Caco-2 (cell line): ENCODE measurements at regions not wholly inside any gene's neighbourhood (a gene's known extent, or its start where the extent isn't known, plus 50 kb on each side); places are given as distances from the start of the nearest gene placed in this dataset.

Experiments used
- BruUV-seq: library from RNA; stranded (reverse); fragments of 400-500 nt; replicated peaks from 2 replicates; lab custom pipeline; 2021; lab: Mats Ljungman, UMichigan
- CTCF ChIA-PET: fragments of 300-600 bp; sonication (Branson Sonifier 250); formaldehyde crosslinking; loops from one replicate; lab custom pipeline; 2022; ENCODE audit warnings: antibody characterized with exemption; lab: Charles Lee
- POLR2A ChIA-PET: fragments of 300-600 bp; sonication (Branson Sonifier 250); formaldehyde crosslinking; loops from one replicate; lab custom pipeline; 2022; ENCODE audit warnings: antibody characterized with exemption; lab: Charles Lee
- DNase-seq, 2 experiments: peaks; one replicate each; pipeline versions ENCODE4 v3.0.0 to v3.0.0-alpha.2; 2020 to 2022
- H3K27me3 ChIP-seq: replicated peaks from 2 replicates; pipeline ENCODE4 v1.6.0; 2011; ENCODE audit warnings: low read length; ENCODE audit not compliant: control insufficient read depth, insufficient read depth
- H3K36me3 ChIP-seq: 2 replicates; pipeline ENCODE4 v1.5.1; 2011; ENCODE audit warnings: low read length; ENCODE audit not compliant: control insufficient read depth, insufficient read depth
- H3K4me1 ChIP-seq: fragments of 250-450 bp; sonication (Bioruptor Pico); 2 replicates; pipeline ENCODE4 v1.5.1; 2020; ENCODE audit warnings: mild to moderate bottlenecking
- H3K4me3 ChIP-seq: 2 replicates; pipeline ENCODE4 v1.5.1; 2011; ENCODE audit warnings: low read depth, mild to moderate bottlenecking, control low read depth, low read length
- H3K9me3 ChIP-seq: fragments of 250-450 bp; sonication (Bioruptor Pico); 2 replicates; pipeline ENCODE4 v1.5.1; 2020; ENCODE audit warnings: mild to moderate bottlenecking, moderate library complexity
- H3K27ac Mint-ChIP-seq: one replicate; pipeline ENCODE4 v1.8.0; 2022; ENCODE audit warnings: mixed read lengths; ENCODE audit not compliant: unreplicated experiment
- H3K27me3 Mint-ChIP-seq: one replicate; pipeline ENCODE4 v1.8.0; 2022; ENCODE audit warnings: mixed read lengths; ENCODE audit not compliant: insufficient read depth, unreplicated experiment
- H3K36me3 Mint-ChIP-seq: one replicate; pipeline ENCODE4 v1.8.0; 2022; ENCODE audit warnings: mild to moderate bottlenecking, mixed read lengths; ENCODE audit not compliant: insufficient read depth, unreplicated experiment
- H3K4me1 Mint-ChIP-seq: one replicate; pipeline ENCODE4 v1.8.0; 2022; ENCODE audit warnings: low read depth, mixed read lengths; ENCODE audit not compliant: unreplicated experiment
- H3K4me3 Mint-ChIP-seq: one replicate; pipeline ENCODE4 v1.8.0; 2022; ENCODE audit warnings: mild to moderate bottlenecking, moderate library complexity, mixed read lengths; ENCODE audit not compliant: unreplicated experiment
- H3K9me3 Mint-ChIP-seq: one replicate; pipeline ENCODE4 v1.8.0; 2022; ENCODE audit warnings: mixed read lengths; ENCODE audit not compliant: unreplicated experiment
- CTCF ChIP-seq, 2 experiments: fragments of 200-600 bp in 1 of 2; IDR thresholded peaks; 1 replicate in 1 of 2; 2 replicates in 1 of 2; pipeline versions ENCODE4 v1.5.1 to v1.8.0; 2011 to 2022; ENCODE audit warnings: antibody characterized with exemption in 1 of 2, control low read depth in 1 of 2, inconsistent platforms in 1 of 2, low read depth in 1 of 2, low read length in 1 of 2, mild to moderate bottlenecking in 1 of 2, moderate library complexity in 1 of 2; ENCODE audit not compliant: insufficient read depth in 1 of 2, severe bottlenecking in 1 of 2, unreplicated experiment in 1 of 2
- intact Hi-C: fragments of 100-400 bp; cut with micrococcal nuclease; formaldehyde crosslinking; loops from one replicate; pipeline ENCODE4 v1.10.0; 2022; ENCODE audit not compliant: unreplicated experiment

DNA sequence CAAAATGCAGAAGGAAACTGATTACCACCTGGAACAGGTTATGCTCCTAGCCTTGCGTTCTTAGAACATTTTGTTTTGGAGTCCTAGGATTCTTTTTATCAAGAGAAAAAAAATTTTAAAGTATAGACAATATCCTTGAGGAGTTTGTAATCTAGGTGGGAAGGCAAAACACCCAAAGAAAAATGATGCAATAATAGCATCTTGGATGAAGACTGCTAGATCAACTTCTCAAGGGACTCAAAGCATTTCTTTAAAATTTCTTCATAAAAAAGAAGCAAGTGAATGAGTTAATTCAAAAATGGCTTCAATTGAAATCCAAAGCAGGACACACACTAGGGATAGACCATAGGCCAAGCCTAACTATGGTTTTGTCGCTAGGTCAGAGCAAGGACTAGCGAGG lies 515.8 kb upstream of the ZFHX3 start:
- Mint-ChIP-seq H3K36me3 (no peaks in the 10 kb centered on the region), H3K4me3 (no peak overlapping the region), H3K27me3 (peaks cover 7% of the 10 kb centered on the region), H3K9me3 (no peaks in the 10 kb centered on the region), H3K4me1 (peaks cover 6% of the 10 kb centered on the region), H3K27ac (no peak overlapping the region)
- CTCF ChIA-PET, result no interaction called here
- intact Hi-C loops, result no loop called here
- H3K36me3 ChIP-seq, result no peaks in the 10 kb centered on the region
- no TSS peak for BruUV-seq
- DNase-seq, result no peak
- no peaks in the 10 kb centered on the region for H3K4me1 ChIP-seq
- no peaks in the 10 kb centered on the region for H3K27me3 ChIP-seq
- POLR2A ChIA-PET, result no interaction called here
- no peaks in the 10 kb centered on the region for H3K9me3 ChIP-seq
- no peak for TF ChIP-seq CTCF (IDR thresholded peaks at IDR 0.05; ENCODE audit: insufficient read depth in 1 of 2, low read depth in 1 of 2, low read length in 1 of 2, severe bottlenecking in 1 of 2, unreplicated experiment in 1 of 2)
- H3K4me3 ChIP-seq, result no peak overlapping the region

- H3K36me3 ChIP-seq, result no peaks in the 10 kb centered on the region
- ChIA-PET CTCF (no interaction called here), POLR2A (no interaction called here)
- Mint-ChIP-seq H3K27me3 (no peaks in the 10 kb centered on the region), H3K36me3 (no peaks in the 10 kb centered on the region), H3K4me1 (peaks cover 6% of the 10 kb centered on the region), H3K27ac (no peak overlapping the region), H3K4me3 (no peak overlapping the region), H3K9me3 (no peaks in the 10 kb centered on the region)
- DNase-seq, result no peak
- no peaks in the 10 kb centered on the region for H3K27me3 ChIP-seq
- no peaks in the 10 kb centered on the region for H3K4me1 ChIP-seq
- intact Hi-C loops, result no loop called here
- TF ChIP-seq CTCF (IDR thresholded peaks at IDR 0.05; ENCODE audit: insufficient read depth in 1 of 2, low read depth in 1 of 2, low read length in 1 of 2, severe bottlenecking in 1 of 2, unreplicated experiment in 1 of 2), result no peak
- BruUV-seq, result no TSS peak
- H3K4me3 ChIP-seq, result no peak overlapping the region
- no peaks in the 10 kb centered on the region for H3K9me3 ChIP-seq
Observed at GRCh38 chr16:73560497-73560896, 512.6 kb upstream of the ZFHX3 start.

DNA sequence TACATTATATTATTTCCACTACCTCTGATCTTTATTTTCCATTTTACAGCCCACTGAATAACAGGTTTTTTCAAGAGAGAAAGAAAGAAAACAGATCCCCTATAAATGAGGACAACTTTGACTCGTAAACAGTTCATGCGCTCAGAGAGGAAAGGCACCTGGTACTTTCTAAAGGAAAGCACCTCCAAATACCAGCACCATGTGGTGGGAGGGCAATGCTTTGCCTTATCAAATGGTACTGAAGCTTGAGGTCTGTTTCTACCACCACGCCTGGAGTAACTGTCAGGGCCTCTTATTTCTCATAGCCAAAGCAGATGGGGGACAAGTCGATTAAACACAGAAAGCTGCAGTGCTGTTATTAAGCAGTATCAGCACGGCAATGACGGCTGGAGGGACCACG lies 510.3 kb upstream of the ZFHX3 start:
- Mint-ChIP-seq H3K36me3 (no peaks in the 10 kb centered on the region), H3K27me3 (no peaks in the 10 kb centered on the region), H3K4me3 (no peak overlapping the region), H3K27ac (no peak overlapping the region), H3K9me3 (no peaks in the 10 kb centered on the region), H3K4me1 (peaks cover 6% of the 10 kb centered on the region)
- Histone ChIP-seq H3K27me3 (no peaks in the 10 kb centered on the region), H3K4me1 (no peaks in the 10 kb centered on the region), H3K4me3 (no peak overlapping the region), H3K36me3 (no peaks in the 10 kb centered on the region), H3K9me3 (no peaks in the 10 kb centered on the region)
- intact Hi-C loops, result no loop called here
- POLR2A ChIA-PET, result no interaction called here
- TF ChIP-seq CTCF (IDR thresholded peaks at IDR 0.05; ENCODE audit: insufficient read depth in 1 of 2, low read depth in 1 of 2, low read length in 1 of 2, severe bottlenecking in 1 of 2, unreplicated experiment in 1 of 2), result no peak
- no peak for DNase-seq
- CTCF ChIA-PET, result no interaction called here
- BruUV-seq, result no TSS peak
